ENCODE measurements at regions not wholly inside any gene's neighbourhood (a gene's known extent, or its start where the extent isn't known, plus 50 kb on each side); places are given as distances from the start of the nearest gene placed in this dataset.
"Not testable (repeated sequence)": the region's sequence is repeated elsewhere in the genome, so short reads cannot be mapped to it uniquely, and the experiment has no call there.

DNA sequence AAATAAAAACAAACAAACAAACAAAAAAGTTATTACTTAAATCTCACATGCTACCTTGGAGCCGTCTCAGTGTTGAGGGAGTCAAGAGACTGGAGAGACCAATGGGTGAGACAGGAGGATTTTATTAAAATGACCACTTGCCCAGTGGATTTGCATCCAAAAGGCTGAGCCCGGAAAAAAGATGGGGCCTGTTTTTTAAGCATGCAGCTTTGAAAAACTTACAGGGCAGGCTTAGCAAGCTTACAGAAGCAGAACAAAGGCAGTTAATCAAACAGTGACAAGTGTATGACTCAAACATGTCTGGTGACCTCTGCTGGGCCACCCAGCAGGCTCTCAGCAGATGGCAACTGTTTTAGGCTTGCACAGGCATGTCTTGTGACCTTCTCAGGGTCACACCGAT, 82.5 kb downstream of the POTEH start:
- not testable (repeated sequence) for DNase-seq (ENCODE audit: low spot score in 2 of 2); FAIRE-seq

DNA sequence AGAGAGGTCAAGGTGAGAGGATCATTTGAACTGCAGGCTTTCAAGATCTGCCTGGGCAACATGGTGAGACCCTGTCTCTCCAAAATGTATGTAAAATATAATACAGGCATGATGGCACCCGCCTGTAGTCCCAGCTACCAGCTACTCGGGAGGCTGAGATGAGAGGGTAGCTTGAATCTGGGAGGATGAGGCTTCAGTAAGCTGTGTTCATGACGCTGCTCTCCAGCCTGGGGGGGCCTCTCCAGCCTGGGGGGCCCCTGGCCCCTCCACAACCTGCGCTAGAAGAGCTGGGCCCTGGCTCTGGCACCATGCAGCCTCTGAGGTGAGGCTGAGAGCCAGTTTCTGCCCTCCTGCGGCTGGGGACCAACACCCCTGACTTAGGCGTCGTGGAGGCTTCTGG, 85.3 kb downstream of the POTEH start:
- FAIRE-seq; DNase-seq (ENCODE audit: low spot score in 2 of 2): not testable (repeated sequence)

GRCh38 chr22:15775670-15776669, 86.1 kb downstream of the POTEH start:
- not testable (repeated sequence) for DNase-seq (ENCODE audit: low spot score in 2 of 2); FAIRE-seq

DNA sequence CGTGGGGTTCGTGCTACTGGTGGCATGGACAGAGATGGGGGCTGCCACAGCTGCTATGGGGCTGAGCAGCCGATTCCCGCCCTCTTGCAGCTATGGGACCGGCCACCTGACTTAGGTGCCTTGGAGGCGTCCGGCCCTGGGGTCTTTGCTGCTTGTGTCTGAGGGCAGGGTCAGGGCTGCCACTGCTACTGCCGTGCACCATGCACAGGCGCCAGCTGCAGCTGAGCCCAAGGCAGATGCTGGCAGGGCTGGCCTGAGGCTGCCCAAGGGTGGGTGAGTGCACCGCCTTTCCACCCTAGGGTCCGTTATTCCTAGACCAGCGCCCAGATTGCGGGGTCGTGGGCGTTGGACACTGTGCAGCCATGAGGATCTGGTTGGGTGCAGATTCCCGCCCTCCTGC, 86.9 kb downstream of the POTEH start:
- not testable (repeated sequence) for DNase-seq (ENCODE audit: low spot score in 2 of 2); FAIRE-seq

DNA sequence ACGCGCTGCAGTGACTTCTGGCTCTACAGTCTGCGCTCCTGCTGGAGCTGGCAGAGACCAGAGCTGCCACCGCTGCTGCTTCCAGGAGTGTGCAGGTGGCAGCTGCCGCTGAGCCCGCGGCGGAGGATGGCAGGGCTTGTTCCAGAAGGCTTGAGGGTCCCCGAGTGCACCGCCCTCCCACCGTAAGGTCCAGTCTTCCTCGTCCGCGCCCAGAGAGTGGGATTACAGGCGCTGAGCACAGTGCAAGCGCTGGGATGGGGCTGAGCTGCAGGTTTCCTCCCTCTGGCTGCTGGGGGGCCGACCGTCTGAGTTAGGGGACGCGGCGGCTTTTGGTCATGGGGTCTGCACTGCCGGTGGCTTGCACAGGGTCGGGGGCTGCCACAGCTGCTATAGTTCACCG, 87.3 kb downstream of the POTEH start:
- FAIRE-seq; DNase-seq (ENCODE audit: low spot score in 2 of 2): not testable (repeated sequence)

DNA sequence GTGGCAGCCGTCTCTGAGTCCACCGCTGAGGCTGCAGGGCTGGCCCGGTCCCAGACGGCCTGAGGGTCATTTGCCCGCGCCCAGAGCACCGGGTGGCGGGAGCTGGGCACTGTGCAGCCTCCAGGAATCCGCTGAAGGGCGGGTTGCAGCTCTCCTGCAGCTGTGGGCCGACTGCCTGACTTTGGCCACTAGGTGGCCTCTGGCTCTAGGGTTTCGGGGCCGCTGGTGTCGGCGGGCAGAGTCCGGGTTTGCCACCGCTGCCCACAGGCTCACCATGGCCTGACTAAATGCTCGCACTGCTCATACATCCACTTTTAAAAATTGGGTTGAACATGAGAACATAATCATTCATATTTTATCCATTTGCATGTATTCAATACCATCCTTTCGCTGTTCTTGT, 87.7 kb downstream of the POTEH start:
- FAIRE-seq; DNase-seq (ENCODE audit: low spot score in 2 of 2): not testable (repeated sequence)

- not testable (repeated sequence) for DNase-seq (ENCODE audit: low spot score in 2 of 2); FAIRE-seq
Observed at GRCh38 chr22:15778366-15778765, 88.5 kb downstream of the POTEH start.

GRCh38 chr22:15781652-15782051, 91.8 kb downstream of the POTEH start:
- not testable (repeated sequence) for DNase-seq (ENCODE audit: low spot score in 2 of 2)

DNA sequence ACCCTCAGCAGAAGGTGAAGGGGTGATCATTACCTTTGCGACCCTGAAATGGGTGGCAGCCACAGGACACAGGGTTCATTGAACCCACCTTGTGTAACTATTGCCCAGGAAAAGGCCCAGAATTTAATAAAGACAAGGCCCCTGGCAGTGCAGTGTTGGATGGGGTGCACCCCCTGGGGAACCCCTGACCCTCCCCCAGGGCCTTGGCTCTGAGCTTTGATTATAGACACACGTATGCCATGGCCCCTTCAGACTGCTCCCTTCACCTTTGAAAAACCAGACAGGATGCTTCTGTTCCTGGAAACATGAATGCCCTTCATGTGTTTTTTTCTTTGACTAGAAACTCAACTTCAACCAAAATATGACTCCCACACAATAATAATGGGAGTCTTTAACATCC, 93.1 kb downstream of the POTEH start:
- FAIRE-seq: not testable (repeated sequence)

More at GRCh38 chr22:15781652-15782051, 91.8 kb downstream of the POTEH start:
- FAIRE-seq: not testable (repeated sequence)

GRCh38 chr22:15784383-15785085, 94.7 kb downstream of the POTEH start:
- FAIRE-seq; DNase-seq (ENCODE audit: low spot score in 2 of 2): not testable (repeated sequence)

More for the DNA sequence above, 93.1 kb downstream of the POTEH start:
- DNase-seq (ENCODE audit: low spot score in 2 of 2): not testable (repeated sequence)

GRCh38 chr22:15786942-15787733, 97.3 kb downstream of the POTEH start:
- FAIRE-seq; DNase-seq (ENCODE audit: low spot score in 2 of 2): not testable (repeated sequence)

GRCh38 chr22:15791557-15791956, 101.7 kb downstream of the POTEH start:
- FAIRE-seq; DNase-seq (ENCODE audit: low spot score in 2 of 2): not testable (repeated sequence)

- peak; percentile 72 for FAIRE-seq
- not testable (repeated sequence) for DNase-seq (ENCODE audit: low spot score in 2 of 2)
Observed at GRCh38 chr22:15799935-15800334, 110.1 kb downstream of the POTEH start.

- not testable (repeated sequence) for DNase-seq (ENCODE audit: low spot score in 2 of 2); FAIRE-seq
Observed at GRCh38 chr22:15811141-15811540, 121.3 kb downstream of the POTEH start.

DNA sequence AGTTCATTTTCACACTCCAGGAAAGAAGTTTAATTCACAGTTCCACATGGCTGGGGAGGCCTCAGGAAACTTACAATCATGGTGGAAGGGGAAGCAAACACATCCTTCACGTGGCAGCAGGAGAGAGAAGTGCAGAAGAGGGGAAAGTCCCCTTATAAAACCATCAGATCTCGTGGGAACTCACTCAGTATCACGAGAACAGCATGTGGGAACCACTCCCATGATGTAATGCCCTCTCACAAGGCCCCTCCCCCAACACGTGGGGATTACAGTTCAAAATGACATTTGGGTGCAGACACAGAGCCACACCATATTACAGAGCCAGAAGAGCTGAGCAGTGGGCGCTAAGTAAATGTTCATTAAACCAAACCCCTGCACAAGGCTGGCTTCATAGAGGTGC, 126.0 kb downstream of the POTEH start:
- FAIRE-seq; DNase-seq (ENCODE audit: low spot score in 2 of 2): not testable (repeated sequence)

GRCh38 chr22:15816470-15816869, 126.6 kb downstream of the POTEH start:
- DNase-seq (ENCODE audit: low spot score in 2 of 2); FAIRE-seq: not testable (repeated sequence)

- not testable (repeated sequence) for FAIRE-seq; DNase-seq (ENCODE audit: low spot score in 2 of 2)
Observed at GRCh38 chr22:15817264-15817663, 127.4 kb downstream of the POTEH start.

DNA sequence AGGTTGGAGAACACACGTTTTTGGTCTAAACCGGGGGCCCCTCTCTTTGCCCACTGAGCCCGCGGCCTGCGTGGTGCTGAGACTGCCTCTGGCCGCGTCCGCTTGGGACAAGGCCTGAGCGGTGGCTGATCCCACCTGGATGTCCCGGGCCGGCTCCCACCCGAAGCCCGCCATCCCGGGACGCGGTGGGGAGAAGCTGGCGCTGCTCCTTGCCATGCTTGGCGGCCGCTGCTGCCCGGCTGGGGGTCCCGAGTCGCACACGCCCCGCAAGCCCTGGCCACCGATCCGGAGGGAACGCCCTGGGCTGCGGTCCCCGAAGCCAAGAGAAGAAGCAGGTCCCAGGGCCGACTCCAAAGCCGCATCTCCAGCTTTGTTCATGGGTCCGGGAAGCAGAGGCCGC, 130.1 kb downstream of the POTEH start:
- not testable (repeated sequence) for DNase-seq (ENCODE audit: low spot score in 2 of 2); FAIRE-seq

- FAIRE-seq; DNase-seq (ENCODE audit: low spot score in 2 of 2): not testable (repeated sequence)
Observed at GRCh38 chr22:15821088-15821487, 131.3 kb downstream of the POTEH start.

GRCh38 chr22:15822001-15822400, 132.2 kb downstream of the POTEH start:
- DNase-seq (ENCODE audit: low spot score in 2 of 2); FAIRE-seq: not testable (repeated sequence)

All from frontal cortex (tissue), 3 donors.